Fibroblast of lung (primary cell): ENCODE measurements at regions not wholly inside any gene's neighbourhood (a gene's known extent, or its start where the extent isn't known, plus 50 kb on each side); places are given as distances from the start of the nearest gene placed in this dataset.
A peak's percentile ranks its signal among the peaks of the same experiment; 100 is the strongest.

Experiments used
- DNase-seq, 2 donors: peaks; one replicate each; pipeline versions ENCODE4 v3.0.0 to v3.0.0-alpha.2; 2010; ENCODE audit warnings: low read depth in 2 of 2
- H2AFZ ChIP-seq: 2 replicates; pipeline ENCODE4 v1.5.1; 2012; ENCODE audit warnings: low read length, control low read depth, inconsistent platforms
- H3K27ac ChIP-seq: 2 replicates; pipeline ENCODE4 v1.5.1; 2011; ENCODE audit warnings: low read length, control low read depth; ENCODE audit not compliant: insufficient read depth
- H3K27me3 ChIP-seq: 2 replicates; pipeline ENCODE4 v1.5.1; 2011; ENCODE audit warnings: mild to moderate bottlenecking, low read length; ENCODE audit not compliant: control insufficient read depth, insufficient read depth
- H3K36me3 ChIP-seq: 2 replicates; pipeline ENCODE4 v1.5.1; 2011; ENCODE audit warnings: low read length; ENCODE audit not compliant: control insufficient read depth, insufficient read depth
- H3K4me1 ChIP-seq: 2 replicates; pipeline ENCODE4 v1.5.1; 2011; ENCODE audit warnings: low read length; ENCODE audit not compliant: control insufficient read depth, insufficient read depth; ENCODE audit errors: extremely low read depth
- H3K4me2 ChIP-seq: 2 replicates; pipeline ENCODE4 v1.5.1; 2011; ENCODE audit warnings: low read length, control low read depth; ENCODE audit not compliant: insufficient read depth; ENCODE audit errors: extremely low read depth
- H3K4me3 ChIP-seq, 4 experiments: fragments of 200-600 bp in 1 of 4; sonication (generic) in 1 of 4; replicated peaks in 1 of 4; 2 replicates each; pipeline ENCODE4 v1.5.1; 2011 to 2016; ENCODE audit warnings: low read length in 4 of 4, low read depth in 3 of 4, mild to moderate bottlenecking in 3 of 4, control low read depth in 2 of 4, inconsistent platforms in 1 of 4, mixed read lengths in 1 of 4; ENCODE audit not compliant: insufficient read depth in 1 of 4; ENCODE audit errors: control extremely low read depth in 1 of 4
- H3K79me2 ChIP-seq: 2 replicates; pipeline ENCODE4 v1.5.1; 2012; ENCODE audit warnings: mild to moderate bottlenecking, low read length, inconsistent platforms; ENCODE audit not compliant: control insufficient read depth, insufficient read depth
- H3K9ac ChIP-seq: 2 replicates; pipeline ENCODE4 v1.5.1; 2011; ENCODE audit warnings: mild to moderate bottlenecking, low read length, control low read depth; ENCODE audit not compliant: insufficient read depth
- H3K9me3 ChIP-seq: 2 replicates; pipeline ENCODE4 v1.5.1; 2012; ENCODE audit warnings: low read depth, low read length; ENCODE audit not compliant: control insufficient read depth, insufficient read depth
- H4K20me1 ChIP-seq: 2 replicates; pipeline ENCODE4 v1.5.1; 2011; ENCODE audit warnings: low read length; ENCODE audit not compliant: control insufficient read depth, insufficient read depth; ENCODE audit errors: extremely low read depth
- EZH2 ChIP-seq: IDR thresholded peaks from 2 replicates; pipeline ENCODE4 v1.5.1; 2012; ENCODE audit warnings: low read length, control low read depth, mild to moderate bottlenecking; ENCODE audit errors: missing control alignments
- TF ChIP-seq, protein P1 (sequence below), 2 donors: IDR thresholded peaks in 1 of 2; conservative IDR thresholded peaks in 1 of 2; 1 replicate in 1 of 2; 2 replicates in 1 of 2; pipeline ENCODE4 v1.5.1; 2011 to 2012; ENCODE audit warnings: low read length in 2 of 2, control low read depth in 1 of 2, inconsistent platforms in 1 of 2, low read depth in 1 of 2, mild to moderate bottlenecking in 1 of 2

DNA sequence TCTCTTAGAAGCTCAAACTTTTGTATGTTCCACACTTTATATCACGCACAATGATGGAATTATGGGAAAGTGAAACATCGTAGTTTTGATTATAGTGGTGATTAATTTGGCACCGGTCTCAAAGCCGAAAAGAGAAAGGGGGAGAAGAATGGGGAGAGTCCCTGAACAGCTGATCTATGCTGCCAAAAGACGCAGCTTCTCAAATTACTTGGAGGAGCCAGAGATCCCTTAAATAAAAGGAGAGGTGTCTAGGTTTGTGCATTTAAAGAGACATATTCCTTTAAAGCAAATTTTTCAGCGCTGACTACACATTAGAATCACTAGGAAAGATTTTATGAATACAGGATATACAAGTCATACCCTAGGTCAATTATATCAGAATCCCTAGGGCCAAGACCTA is 599.6 kb upstream of the ADAMTS5 start:
- TF ChIP-seq, protein P1, sequence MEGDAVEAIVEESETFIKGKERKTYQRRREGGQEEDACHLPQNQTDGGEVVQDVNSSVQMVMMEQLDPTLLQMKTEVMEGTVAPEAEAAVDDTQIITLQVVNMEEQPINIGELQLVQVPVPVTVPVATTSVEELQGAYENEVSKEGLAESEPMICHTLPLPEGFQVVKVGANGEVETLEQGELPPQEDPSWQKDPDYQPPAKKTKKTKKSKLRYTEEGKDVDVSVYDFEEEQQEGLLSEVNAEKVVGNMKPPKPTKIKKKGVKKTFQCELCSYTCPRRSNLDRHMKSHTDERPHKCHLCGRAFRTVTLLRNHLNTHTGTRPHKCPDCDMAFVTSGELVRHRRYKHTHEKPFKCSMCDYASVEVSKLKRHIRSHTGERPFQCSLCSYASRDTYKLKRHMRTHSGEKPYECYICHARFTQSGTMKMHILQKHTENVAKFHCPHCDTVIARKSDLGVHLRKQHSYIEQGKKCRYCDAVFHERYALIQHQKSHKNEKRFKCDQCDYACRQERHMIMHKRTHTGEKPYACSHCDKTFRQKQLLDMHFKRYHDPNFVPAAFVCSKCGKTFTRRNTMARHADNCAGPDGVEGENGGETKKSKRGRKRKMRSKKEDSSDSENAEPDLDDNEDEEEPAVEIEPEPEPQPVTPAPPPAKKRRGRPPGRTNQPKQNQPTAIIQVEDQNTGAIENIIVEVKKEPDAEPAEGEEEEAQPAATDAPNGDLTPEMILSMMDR (conservative IDR thresholded peaks at IDR 0.05 in 1 of 2, IDR thresholded peaks at IDR 0.05 in 1 of 2; ENCODE audit: low read depth in 1 of 2, low read length in 2 of 2) = no peak
- no peak for TF ChIP-seq EZH2
- Histone ChIP-seq H4K20me1 (no peaks in the 10 kb centered on the region), H3K27me3 (no peaks in the 10 kb centered on the region), H3K36me3 (no peaks in the 10 kb centered on the region), H3K79me2 (no peaks in the 10 kb centered on the region), H3K4me3 (no peak overlapping the region), H3K9ac (no peak overlapping the region), H3K9me3 (no peaks in the 10 kb centered on the region), H3K4me2 (peak overlapping the region; percentile 41), H3K27ac (no peak overlapping the region), H3K4me1 (peaks cover 15% of the 10 kb centered on the region), H2AFZ (no peak overlapping the region)
- peak in 1 of 2 donors; percentile 3 for DNase-seq

DNA sequence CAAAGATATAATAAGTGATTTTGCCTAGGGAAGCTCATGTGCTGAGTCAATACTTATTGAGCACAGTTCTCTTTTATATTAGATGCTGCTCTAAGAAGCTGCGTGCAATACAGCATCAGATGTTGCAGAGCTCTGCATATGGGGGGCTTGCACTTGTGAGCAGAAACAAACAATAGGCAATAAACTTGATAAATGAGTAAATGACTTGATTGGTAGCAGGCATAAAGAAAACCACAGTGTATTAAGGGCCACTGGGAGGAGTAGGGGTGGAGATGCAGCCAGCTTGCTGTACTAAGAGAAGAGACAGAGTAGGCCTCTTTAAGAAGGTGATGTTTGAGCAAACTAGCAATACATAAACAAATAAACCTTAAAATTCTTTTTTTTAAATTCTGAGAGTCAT is 598.5 kb upstream of the ADAMTS5 start:
- Histone ChIP-seq H3K36me3 (no peaks in the 10 kb centered on the region), H3K27me3 (no peaks in the 10 kb centered on the region), H3K4me3 (no peak overlapping the region), H3K4me1 (peaks cover 8% of the 10 kb centered on the region), H3K9ac (no peak overlapping the region), H3K27ac (no peak overlapping the region), H3K9me3 (no peaks in the 10 kb centered on the region), H3K79me2 (no peaks in the 10 kb centered on the region), H2AFZ (no peak overlapping the region), H3K4me2 (no peak overlapping the region), H4K20me1 (no peaks in the 10 kb centered on the region)
- DNase-seq = no peak
- no peak for TF ChIP-seq EZH2
- TF ChIP-seq, protein P1 (conservative IDR thresholded peaks at IDR 0.05 in 1 of 2, IDR thresholded peaks at IDR 0.05 in 1 of 2; ENCODE audit: low read depth in 1 of 2, low read length in 2 of 2) = peak in 1 of 2 donors; percentile 7

DNA sequence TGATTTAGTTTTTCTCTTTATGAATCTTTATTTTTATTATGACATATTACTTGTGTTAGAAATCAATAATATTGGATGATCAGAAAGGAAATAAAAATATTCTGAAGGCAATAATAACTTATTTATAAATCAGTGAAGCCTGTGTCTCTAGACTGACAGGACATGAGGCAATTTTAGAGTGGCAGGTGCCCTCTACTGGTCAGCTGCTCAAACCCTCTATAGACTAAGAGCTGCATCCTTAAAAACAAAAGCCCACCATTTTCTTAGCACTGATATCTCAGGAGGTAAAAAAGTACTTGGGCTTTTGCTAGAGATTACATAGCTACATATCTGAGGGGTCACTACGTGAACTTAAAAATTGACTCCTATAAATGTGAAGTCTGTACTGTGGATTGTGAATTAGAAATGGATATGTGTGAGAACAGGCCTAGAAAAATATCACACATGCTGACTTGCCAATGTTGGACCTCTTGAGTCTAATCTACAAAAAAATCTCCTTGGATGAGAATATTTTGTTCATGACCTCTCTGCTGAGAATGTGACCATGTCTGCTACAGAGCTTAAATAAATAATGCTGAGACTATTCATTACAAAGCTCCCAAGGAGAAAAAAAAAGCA is 597.9 kb upstream of the ADAMTS5 start:
- no peaks in the 10 kb centered on the region for H3K36me3 ChIP-seq
- H3K9ac ChIP-seq = no peak overlapping the region
- H4K20me1 ChIP-seq = no peaks in the 10 kb centered on the region
- no peaks in the 10 kb centered on the region for H3K27me3 ChIP-seq
- peaks cover 2% of the 10 kb centered on the region for H3K4me1 ChIP-seq
- peak; percentile 40 to 78 for DNase-seq
- H3K27ac ChIP-seq = no peak overlapping the region
- no peak overlapping the region for H3K4me3 ChIP-seq
- no peak overlapping the region for H3K4me2 ChIP-seq
- TF ChIP-seq, protein P1 (conservative IDR thresholded peaks at IDR 0.05 in 1 of 2, IDR thresholded peaks at IDR 0.05 in 1 of 2; ENCODE audit: low read depth in 1 of 2, low read length in 2 of 2) = peak; percentile 62 to 82
- no peak for TF ChIP-seq EZH2
- H2AFZ ChIP-seq = no peak overlapping the region
- no peaks in the 10 kb centered on the region for H3K9me3 ChIP-seq
- no peaks in the 10 kb centered on the region for H3K79me2 ChIP-seq
